ENCODE measurements at regions not wholly inside any gene's neighbourhood (a gene's known extent, or its start where the extent isn't known, plus 50 kb on each side); places are given as distances from the start of the nearest gene placed in this dataset.
"Not testable (repeated sequence)": the region's sequence is repeated elsewhere in the genome, so short reads cannot be mapped to it uniquely, and the experiment has no call there.

DNA sequence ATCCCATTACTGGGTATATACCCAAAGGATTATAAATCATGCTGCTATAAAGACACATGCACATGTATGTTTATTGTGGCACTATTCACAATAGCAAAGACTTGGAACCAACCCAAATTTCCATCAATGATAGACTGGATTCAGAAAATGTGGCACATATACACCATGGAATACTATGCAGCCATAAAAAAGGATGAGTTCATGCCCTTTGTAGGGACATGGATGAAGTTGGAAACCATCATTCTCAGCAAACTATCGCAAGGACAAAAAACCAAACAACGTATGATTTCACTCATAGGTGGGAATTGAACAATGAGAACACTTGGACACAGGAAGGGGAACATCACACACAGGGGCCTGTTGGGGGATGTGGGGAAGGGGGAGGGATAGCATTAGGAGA, 71.7 kb upstream of the ADAMTS18 start:
- not testable (repeated sequence) for TF ChIP-seq EZH2 (IDR thresholded peaks at IDR 0.05; ENCODE audit: insufficient read depth, poor library complexity, severe bottlenecking); EZH2phosphoT487 (IDR thresholded peaks at IDR 0.05; ENCODE audit: insufficient read depth, low read depth)

Data from GM23248 (cell line).